Hematopoietic multipotent progenitor cell treated with erythropoietin and hydrocortisone succinate and interleukin-3 and kit ligand, for 6 days (in vitro differentiated cells): ENCODE measurements at regions not wholly inside any gene's neighbourhood (a gene's known extent, or its start where the extent isn't known, plus 50 kb on each side); places are given as distances from the start of the nearest gene placed in this dataset.
A peak's percentile ranks its signal among the peaks of the same experiment; 100 is the strongest.
"Not testable (repeated sequence)": the region's sequence is repeated elsewhere in the genome, so short reads cannot be mapped to it uniquely, and the experiment has no call there.

ENCODE experiments used
- DNase-seq: peaks from one replicate; pipeline ENCODE4 v3.0.0-alpha.2; 2015

GRCh38 chr3:14252321-14253021, 73.9 kb downstream of the LSM3 start:
- no peak for DNase-seq

- no peak for DNase-seq
Measured at GRCh38 chr3:14253022-14253706, 74.5 kb downstream of the LSM3 start.

GRCh38 chr3:14253707-14254382, 75.2 kb downstream of the LSM3 start:
- no peak for DNase-seq

- DNase-seq = no peak
Measured at GRCh38 chr3:14254812-14255702, 76.4 kb downstream of the LSM3 start.

GRCh38 chr3:14256046-14256445, 77.4 kb downstream of the LSM3 start:
- no peak for DNase-seq

GRCh38 chr3:14256561-14257342, 78.1 kb downstream of the LSM3 start:
- no peak for DNase-seq

- no peak for DNase-seq
Measured at GRCh38 chr3:14258906-14259904, 80.6 kb downstream of the LSM3 start.

GRCh38 chr3:14260463-14260862, 81.8 kb downstream of the LSM3 start:
- no peak for DNase-seq

GRCh38 chr3:14261229-14261628, 82.6 kb downstream of the LSM3 start:
- DNase-seq = peak; percentile 82

DNA sequence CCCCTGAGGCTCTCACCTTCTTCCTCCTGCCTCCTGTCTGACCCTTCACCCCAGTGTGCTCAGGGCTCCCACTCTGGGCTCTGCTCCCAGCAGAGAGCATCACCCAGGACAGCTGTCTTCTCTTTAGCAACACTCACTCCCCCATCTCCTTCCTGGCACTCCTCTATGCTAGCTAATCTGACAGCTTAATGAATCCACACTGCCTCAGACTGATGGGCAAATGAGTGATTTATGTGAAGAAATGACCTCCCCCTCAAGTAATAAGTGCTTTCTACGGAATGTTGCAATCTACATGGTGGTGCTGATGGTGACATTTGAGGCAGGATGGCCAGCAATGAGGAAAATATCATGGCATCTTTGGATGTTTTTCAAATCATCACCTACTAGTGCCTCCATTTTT, 83.6 kb downstream of the LSM3 start:
- DNase-seq = no peak

- no peak for DNase-seq
Measured at GRCh38 chr3:14262867-14263266, 84.2 kb downstream of the LSM3 start.

GRCh38 chr3:14263317-14264005, 84.8 kb downstream of the LSM3 start:
- DNase-seq = no peak

DNA sequence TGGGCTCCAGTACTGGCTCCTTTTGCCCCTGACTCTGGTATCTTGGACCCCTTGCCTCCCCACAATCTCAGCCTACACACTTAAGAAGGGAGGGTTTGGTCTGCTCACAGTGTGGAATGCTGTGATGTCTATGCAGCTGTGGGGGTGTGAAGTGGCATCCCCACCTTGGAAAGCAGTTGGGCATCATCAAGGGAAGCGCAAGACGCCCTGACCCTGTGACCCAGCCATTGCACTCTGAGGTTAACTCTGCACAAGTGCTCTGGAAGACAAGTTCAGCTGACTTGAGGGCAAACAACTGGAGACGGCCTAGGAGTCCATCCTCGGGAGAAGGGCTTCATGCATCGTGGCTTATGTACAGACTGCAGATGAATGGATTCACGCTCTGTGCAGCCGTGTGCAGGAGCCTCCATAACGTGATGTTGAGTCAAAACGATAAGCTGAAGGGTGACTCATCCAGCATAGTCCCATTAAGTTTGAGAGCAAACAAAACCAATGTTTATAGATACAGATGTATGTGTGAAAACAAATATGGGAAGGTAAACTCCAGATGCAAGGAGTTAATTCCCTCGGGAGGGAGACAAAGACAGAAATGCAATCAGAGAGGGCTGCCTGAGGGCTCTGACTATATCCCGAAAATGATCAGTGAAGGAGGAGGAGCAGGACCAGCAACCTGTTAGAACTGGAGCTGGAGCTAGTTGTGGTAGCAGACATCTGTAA, 86.8 kb downstream of the LSM3 start:
- no peak for DNase-seq

DNA sequence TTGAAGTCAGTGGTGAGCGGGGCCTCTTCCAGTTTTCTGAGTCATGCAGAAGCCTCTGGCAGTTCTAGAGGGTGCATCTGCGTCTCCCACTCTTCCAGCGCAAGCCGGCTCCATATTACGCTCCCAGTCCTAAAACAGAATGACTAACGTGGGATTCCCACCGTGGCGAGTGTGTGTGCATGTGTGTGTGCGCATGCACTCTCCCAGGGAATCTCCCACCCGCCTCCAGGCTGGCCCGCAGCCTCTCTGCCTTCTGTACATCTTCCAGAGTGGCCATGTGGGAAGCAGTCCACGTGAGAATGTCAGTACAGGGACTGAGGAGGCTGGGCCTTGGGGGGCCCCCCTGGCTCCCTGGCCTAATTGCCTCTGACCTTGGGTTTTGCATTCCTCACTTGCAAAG, 87.7 kb downstream of the LSM3 start:
- no peak for DNase-seq

DNA sequence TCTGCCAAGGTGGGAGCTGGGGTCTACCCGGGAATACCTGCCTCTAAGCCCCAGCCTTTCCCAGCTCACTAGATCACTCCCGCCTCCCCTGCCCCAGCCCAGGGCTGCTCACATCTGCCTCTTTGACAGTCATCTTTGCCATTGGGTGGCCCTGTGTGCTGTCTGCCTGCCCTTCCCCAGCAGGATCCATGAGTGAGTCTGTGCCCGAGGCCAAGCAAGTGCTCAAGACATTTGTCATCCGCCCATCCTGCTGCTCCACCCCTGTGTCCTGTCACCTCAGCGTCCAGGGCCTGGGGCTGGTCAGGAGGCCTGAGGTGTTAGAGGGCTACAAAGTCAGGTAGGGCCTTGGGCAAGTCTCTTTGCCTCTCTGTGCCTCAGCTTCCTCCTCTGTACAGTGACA, 89.4 kb downstream of the LSM3 start:
- no peak for DNase-seq

DNA sequence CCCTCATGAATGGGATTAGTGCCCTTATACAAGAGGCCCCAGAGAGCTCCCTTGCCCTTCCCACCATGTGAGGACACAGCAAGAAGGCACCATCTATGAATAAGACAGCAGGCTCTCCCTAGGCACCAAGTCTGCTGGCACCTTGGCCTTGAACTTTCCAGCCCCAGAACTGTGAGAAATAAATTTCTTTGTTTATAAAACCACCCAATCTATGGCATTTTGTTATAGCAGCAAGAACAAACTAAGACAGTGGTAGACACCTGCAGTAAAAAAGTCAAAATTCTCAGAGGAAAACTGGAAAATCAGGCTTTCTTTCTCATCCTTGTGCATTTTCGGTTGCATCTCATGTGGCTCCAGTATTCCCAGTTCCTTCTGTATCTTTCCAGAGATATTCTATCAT, 90.3 kb downstream of the LSM3 start:
- DNase-seq = no peak

GRCh38 chr3:14272041-14272958, 93.7 kb downstream of the LSM3 start:
- not testable (repeated sequence) for DNase-seq

- DNase-seq = not testable (repeated sequence)
Measured at GRCh38 chr3:14272959-14273560, 94.4 kb downstream of the LSM3 start.
